ENCODE measurements at regions not wholly inside any gene's neighbourhood (a gene's known extent, or its start where the extent isn't known, plus 50 kb on each side); places are given as distances from the start of the nearest gene placed in this dataset.

GRCh38 chr13:103694033-103694432 lies 627.8 kb upstream of the SLC10A2 start:
- DNase-seq (ENCODE audit: low read depth) (no peak), FAIRE-seq (no peak)
- no peak for TF ChIP-seq CTCF (IDR thresholded peaks at IDR 0.05; ENCODE audit: insufficient read depth, low read length, severe bottlenecking)
- Histone ChIP-seq H3K27me3 (ENCODE audit: control insufficient read depth, insufficient read depth, low read length) (no peaks in the 10 kb centered on the region), H3K36me3 (ENCODE audit: control insufficient read depth, insufficient read depth, low read length) (no peaks in the 10 kb centered on the region), H3K4me3 (ENCODE audit: low read depth, low read length) (no peak overlapping the region)

- Histone ChIP-seq H3K27me3 (ENCODE audit: control insufficient read depth, insufficient read depth, low read length) (no peaks in the 10 kb centered on the region), H3K4me3 (ENCODE audit: low read depth, low read length) (no peak overlapping the region), H3K36me3 (ENCODE audit: control insufficient read depth, insufficient read depth, low read length) (no peaks in the 10 kb centered on the region)
- DNase-seq (ENCODE audit: low read depth) (no peak), FAIRE-seq (no peak)
- TF ChIP-seq CTCF (IDR thresholded peaks at IDR 0.05; ENCODE audit: insufficient read depth, low read length, severe bottlenecking), result no peak
Observed at GRCh38 chr13:103692442-103692841, 626.2 kb upstream of the SLC10A2 start.

GRCh38 chr13:103676329-103676728 lies 610.1 kb upstream of the SLC10A2 start:
- FAIRE-seq, result no peak
- TF ChIP-seq CTCF (IDR thresholded peaks at IDR 0.05; ENCODE audit: insufficient read depth, low read length, severe bottlenecking), result no peak
- no peak overlapping the region for H3K4me3 ChIP-seq (ENCODE audit: low read depth, low read length)
- H3K27me3 ChIP-seq (ENCODE audit: control insufficient read depth, insufficient read depth, low read length), result no peaks in the 10 kb centered on the region
- H3K36me3 ChIP-seq (ENCODE audit: control insufficient read depth, insufficient read depth, low read length), result no peaks in the 10 kb centered on the region
- no peak for DNase-seq (ENCODE audit: low read depth)

GRCh38 chr13:103671547-103671946 lies 605.3 kb upstream of the SLC10A2 start:
- DNase-seq (ENCODE audit: low read depth) (no peak), FAIRE-seq (no peak)
- Histone ChIP-seq H3K27me3 (ENCODE audit: control insufficient read depth, insufficient read depth, low read length) (no peaks in the 10 kb centered on the region), H3K4me3 (ENCODE audit: low read depth, low read length) (no peak overlapping the region), H3K36me3 (ENCODE audit: control insufficient read depth, insufficient read depth, low read length) (no peaks in the 10 kb centered on the region)
- no peak for TF ChIP-seq CTCF (IDR thresholded peaks at IDR 0.05; ENCODE audit: insufficient read depth, low read length, severe bottlenecking)

- Histone ChIP-seq H3K36me3 (ENCODE audit: control insufficient read depth, insufficient read depth, low read length) (no peaks in the 10 kb centered on the region), H3K4me3 (ENCODE audit: low read depth, low read length) (no peak overlapping the region), H3K27me3 (ENCODE audit: control insufficient read depth, insufficient read depth, low read length) (no peaks in the 10 kb centered on the region)
- TF ChIP-seq CTCF (IDR thresholded peaks at IDR 0.05; ENCODE audit: insufficient read depth, low read length, severe bottlenecking), result no peak
- no peak for FAIRE-seq
- peak; percentile 57 for DNase-seq (ENCODE audit: low read depth)
Observed at GRCh38 chr13:103663996-103664395, 597.8 kb upstream of the SLC10A2 start.

GRCh38 chr13:103656311-103656710 lies 590.1 kb upstream of the SLC10A2 start:
- FAIRE-seq, result no peak
- TF ChIP-seq CTCF (IDR thresholded peaks at IDR 0.05; ENCODE audit: insufficient read depth, low read length, severe bottlenecking), result no peak
- Histone ChIP-seq H3K27me3 (ENCODE audit: control insufficient read depth, insufficient read depth, low read length) (no peaks in the 10 kb centered on the region), H3K36me3 (ENCODE audit: control insufficient read depth, insufficient read depth, low read length) (no peaks in the 10 kb centered on the region), H3K4me3 (ENCODE audit: low read depth, low read length) (no peak overlapping the region)
- DNase-seq (ENCODE audit: low read depth), result no peak
